ENCODE measurements at regions not wholly inside any gene's neighbourhood (a gene's known extent, or its start where the extent isn't known, plus 50 kb on each side); places are given as distances from the start of the nearest gene placed in this dataset.
A peak's percentile ranks its signal among the peaks of the same experiment; 100 is the strongest.

DNA sequence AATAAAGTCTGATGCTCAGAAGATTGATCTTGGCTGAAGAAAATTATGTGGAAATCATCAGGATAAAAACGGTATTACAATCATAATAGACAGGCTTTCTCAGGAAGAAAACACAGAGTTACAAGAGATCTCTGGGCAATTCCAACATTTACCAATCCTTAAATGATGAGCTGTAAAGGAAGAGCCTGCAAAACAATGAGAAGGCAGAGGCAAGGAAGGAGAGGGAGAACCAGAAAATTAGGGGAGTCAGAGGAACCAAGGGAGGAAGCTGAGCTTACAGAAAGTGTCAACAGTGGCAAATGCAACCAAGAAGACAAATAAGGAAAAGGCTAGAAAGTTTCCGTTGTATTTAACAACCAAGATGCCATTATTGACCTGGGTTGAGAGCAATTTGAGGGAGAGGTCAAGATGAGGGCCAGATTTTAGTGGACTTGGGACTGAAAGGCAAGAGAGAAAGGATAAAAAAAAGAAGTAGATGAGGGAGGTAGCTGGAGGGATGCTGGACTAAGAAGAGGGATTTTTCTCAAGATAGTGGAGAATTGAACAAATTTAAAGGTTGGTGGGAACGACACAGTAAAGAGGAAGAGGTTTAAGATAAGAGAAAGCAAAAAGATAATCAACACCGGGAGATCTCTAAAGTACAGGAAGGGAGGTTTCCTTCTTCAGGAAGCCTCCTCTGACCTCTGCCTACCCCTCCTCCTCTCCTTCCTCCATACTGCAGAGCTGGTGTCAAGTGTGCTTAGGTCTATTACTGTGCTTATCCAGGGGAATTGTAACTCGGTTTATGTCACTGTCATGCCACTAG lies 116.9 kb downstream of the DUSP6 start:
- Histone ChIP-seq H3K27ac (ENCODE audit: low read length) (no peak overlapping the region), H2AFZ (ENCODE audit: low read length) (peak overlapping the region; percentile 11; the same call in 1 of the 2 replicates), H3K79me2 (ENCODE audit: low read length) (no peaks in the 10 kb centered on the region)

DNA sequence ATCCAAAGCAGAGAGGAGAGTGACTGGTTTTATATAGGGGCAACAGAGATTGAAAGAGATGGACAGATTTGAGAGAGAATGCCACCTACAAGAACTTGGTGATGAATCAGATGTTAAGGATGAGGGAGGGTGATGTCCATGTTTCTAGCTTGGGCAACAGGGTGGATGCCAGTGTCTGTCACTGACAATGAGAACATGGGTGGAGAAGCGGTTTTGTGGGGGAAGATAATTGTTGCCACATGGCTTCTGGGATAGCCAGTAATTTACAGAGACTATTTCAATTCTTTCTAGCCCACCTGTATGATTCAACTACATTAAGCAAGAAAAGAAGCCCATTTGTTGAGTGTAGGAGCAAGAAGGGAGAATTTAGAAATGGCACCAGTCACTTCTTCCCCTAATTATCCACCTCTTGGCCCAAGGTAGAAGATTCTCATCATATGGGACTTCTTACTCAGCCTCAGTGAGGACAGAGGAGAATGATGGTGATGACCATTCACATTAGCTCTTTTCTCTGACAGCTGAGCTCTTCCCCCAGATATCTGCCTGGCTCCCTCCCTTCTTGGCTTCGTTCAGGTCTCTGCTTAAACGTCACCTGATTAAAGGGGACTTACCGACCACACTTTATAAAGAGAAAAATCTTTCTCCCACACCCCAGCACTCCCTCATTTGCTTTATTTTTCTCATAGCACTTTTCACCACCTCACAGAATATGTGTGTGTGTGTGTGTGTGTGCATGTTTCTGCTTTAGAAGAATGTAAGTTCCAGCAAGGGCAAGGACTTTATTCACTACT lies 117.8 kb downstream of the DUSP6 start:
- Histone ChIP-seq H3K9me2 (replicated peaks; ENCODE audit: insufficient read depth, low read length) (no peaks in the 10 kb centered on the region), H3K27ac (ENCODE audit: low read length) (no peak overlapping the region), H3K27me3 (replicated peaks; ENCODE audit: insufficient read depth, low read length) (no peaks in the 10 kb centered on the region), H3K79me2 (ENCODE audit: low read length) (no peaks in the 10 kb centered on the region), H3K4me1 (ENCODE audit: low read length) (peaks cover 41% of the 10 kb centered on the region), H3K36me3 (replicated peaks; ENCODE audit: insufficient read depth, low read length) (no peaks in the 10 kb centered on the region), H3K9ac (ENCODE audit: low read length) (no peak overlapping the region), H3K9me3 (replicated peaks; ENCODE audit: insufficient read depth, low read length) (no peaks in the 10 kb centered on the region), H2AFZ (ENCODE audit: low read length) (no peak overlapping the region), H4K20me1 (ENCODE audit: insufficient read depth, low read length) (no peaks in the 10 kb centered on the region), H3K4me2 (ENCODE audit: low read depth, low read length) (no peak overlapping the region), H3K4me3 (ENCODE audit: low read length) (no peak overlapping the region), H3F3A (ENCODE audit: insufficient read depth, low read length) (no peaks in the 10 kb centered on the region)
- DNase-seq = no peak
- no peak for TF ChIP-seq EZH2phosphoT487 (IDR thresholded peaks at IDR 0.05; ENCODE audit: low read length)
- no peak for TF ChIP-seq EZH2 (optimal IDR thresholded peaks at IDR 0.05; ENCODE audit: low read depth, low read length)
- TF ChIP-seq, protein P1, sequence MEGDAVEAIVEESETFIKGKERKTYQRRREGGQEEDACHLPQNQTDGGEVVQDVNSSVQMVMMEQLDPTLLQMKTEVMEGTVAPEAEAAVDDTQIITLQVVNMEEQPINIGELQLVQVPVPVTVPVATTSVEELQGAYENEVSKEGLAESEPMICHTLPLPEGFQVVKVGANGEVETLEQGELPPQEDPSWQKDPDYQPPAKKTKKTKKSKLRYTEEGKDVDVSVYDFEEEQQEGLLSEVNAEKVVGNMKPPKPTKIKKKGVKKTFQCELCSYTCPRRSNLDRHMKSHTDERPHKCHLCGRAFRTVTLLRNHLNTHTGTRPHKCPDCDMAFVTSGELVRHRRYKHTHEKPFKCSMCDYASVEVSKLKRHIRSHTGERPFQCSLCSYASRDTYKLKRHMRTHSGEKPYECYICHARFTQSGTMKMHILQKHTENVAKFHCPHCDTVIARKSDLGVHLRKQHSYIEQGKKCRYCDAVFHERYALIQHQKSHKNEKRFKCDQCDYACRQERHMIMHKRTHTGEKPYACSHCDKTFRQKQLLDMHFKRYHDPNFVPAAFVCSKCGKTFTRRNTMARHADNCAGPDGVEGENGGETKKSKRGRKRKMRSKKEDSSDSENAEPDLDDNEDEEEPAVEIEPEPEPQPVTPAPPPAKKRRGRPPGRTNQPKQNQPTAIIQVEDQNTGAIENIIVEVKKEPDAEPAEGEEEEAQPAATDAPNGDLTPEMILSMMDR (IDR thresholded peaks at IDR 0.05; ENCODE audit: low read length) = no peak

More for the DNA sequence above, 116.9 kb downstream of the DUSP6 start:
- DNase-seq = no peak
- TF ChIP-seq EZH2phosphoT487 (IDR thresholded peaks at IDR 0.05; ENCODE audit: low read length) = no peak
- no peak for TF ChIP-seq EZH2 (optimal IDR thresholded peaks at IDR 0.05; ENCODE audit: low read depth, low read length)
- TF ChIP-seq, protein P1 (IDR thresholded peaks at IDR 0.05; ENCODE audit: low read length) = no peak
- Histone ChIP-seq H3K27me3 (replicated peaks; ENCODE audit: insufficient read depth, low read length) (no peaks in the 10 kb centered on the region), H3K4me3 (ENCODE audit: low read length) (no peak overlapping the region), H3K9me2 (replicated peaks; ENCODE audit: insufficient read depth, low read length) (no peaks in the 10 kb centered on the region), H3K4me1 (ENCODE audit: low read length) (peaks cover 43% of the 10 kb centered on the region), H4K20me1 (ENCODE audit: insufficient read depth, low read length) (no peaks in the 10 kb centered on the region), H3F3A (ENCODE audit: insufficient read depth, low read length) (no peaks in the 10 kb centered on the region), H3K4me2 (ENCODE audit: low read depth, low read length) (0 out of 2 replicates have a peak overlapping the region, but pooled peaks have one; percentile 1), H3K9me3 (replicated peaks; ENCODE audit: insufficient read depth, low read length) (no peaks in the 10 kb centered on the region), H3K9ac (ENCODE audit: low read length) (no peak overlapping the region), H3K36me3 (replicated peaks; ENCODE audit: insufficient read depth, low read length) (no peaks in the 10 kb centered on the region)

DNA sequence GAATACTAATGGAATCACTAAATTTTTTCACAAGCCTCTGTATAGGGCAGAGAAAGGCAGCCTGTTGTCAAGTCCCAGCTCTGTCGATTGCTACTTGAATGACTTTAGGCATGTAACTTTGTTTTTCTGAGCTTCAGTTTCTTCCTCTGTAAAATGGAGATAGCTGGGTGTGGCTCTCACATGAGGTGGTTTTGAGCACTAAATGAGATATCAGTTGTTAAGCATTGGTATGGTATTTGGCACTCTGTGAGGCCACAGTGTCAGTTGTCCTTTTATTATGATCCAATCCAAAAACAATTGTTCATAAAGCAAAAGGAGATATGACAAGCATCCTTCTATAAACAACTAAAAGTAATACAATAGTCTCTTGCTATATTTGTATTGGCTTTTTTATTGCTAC lies 120.6 kb downstream of the DUSP6 start:
- Histone ChIP-seq H4K20me1 (ENCODE audit: insufficient read depth, low read length) (no peaks in the 10 kb centered on the region), H3K79me2 (ENCODE audit: low read length) (no peaks in the 10 kb centered on the region), H3K4me1 (ENCODE audit: low read length) (peaks cover 29% of the 10 kb centered on the region), H2AFZ (ENCODE audit: low read length) (no peak overlapping the region), H3K4me3 (ENCODE audit: low read length) (no peak overlapping the region), H3K36me3 (replicated peaks; ENCODE audit: insufficient read depth, low read length) (no peaks in the 10 kb centered on the region), H3K27me3 (replicated peaks; ENCODE audit: insufficient read depth, low read length) (no peaks in the 10 kb centered on the region), H3K9me2 (replicated peaks; ENCODE audit: insufficient read depth, low read length) (no peaks in the 10 kb centered on the region), H3F3A (ENCODE audit: insufficient read depth, low read length) (no peaks in the 10 kb centered on the region), H3K27ac (ENCODE audit: low read length) (no peak overlapping the region), H3K9me3 (replicated peaks; ENCODE audit: insufficient read depth, low read length) (no peaks in the 10 kb centered on the region), H3K9ac (ENCODE audit: low read length) (no peak overlapping the region), H3K4me2 (ENCODE audit: low read depth, low read length) (no peak overlapping the region)
- TF ChIP-seq EZH2phosphoT487 (IDR thresholded peaks at IDR 0.05; ENCODE audit: low read length) (no peak), EZH2 (optimal IDR thresholded peaks at IDR 0.05; ENCODE audit: low read depth, low read length) (no peak)
- TF ChIP-seq, protein P1 (IDR thresholded peaks at IDR 0.05; ENCODE audit: low read length) = no peak
- no peak for DNase-seq

Measured in MM.1S (cell line).